ENCODE measurements at regions not wholly inside any gene's neighbourhood (a gene's known extent, or its start where the extent isn't known, plus 50 kb on each side); places are given as distances from the start of the nearest gene placed in this dataset.

DNA sequence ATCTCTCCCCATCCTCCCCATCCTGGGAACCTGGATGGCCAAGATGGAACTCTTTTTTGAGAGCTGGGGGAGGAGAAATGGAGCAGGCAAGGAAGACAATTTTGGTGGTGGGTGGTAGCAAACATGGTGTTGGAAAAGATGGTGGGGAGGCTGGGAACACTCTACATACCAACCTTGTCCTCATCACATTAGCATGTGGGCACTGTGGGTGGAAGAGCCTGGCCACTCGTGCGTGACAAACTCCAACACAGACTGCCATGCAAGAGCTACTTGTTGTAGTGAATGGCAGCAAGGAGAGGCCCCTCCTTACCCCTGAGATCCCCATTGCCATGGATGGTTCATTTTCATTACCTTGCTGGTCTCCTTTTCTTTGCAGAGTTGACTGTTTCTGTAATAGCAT, 262.6 kb downstream of the RPLP1 start:
- H3K9me3 ChIP-seq: no peaks in the 10 kb centered on the region
- no peak for TF ChIP-seq FOXM1 (IDR thresholded peaks at IDR 0.05; ENCODE audit: low read depth)
- TF ChIP-seq, protein P1, sequence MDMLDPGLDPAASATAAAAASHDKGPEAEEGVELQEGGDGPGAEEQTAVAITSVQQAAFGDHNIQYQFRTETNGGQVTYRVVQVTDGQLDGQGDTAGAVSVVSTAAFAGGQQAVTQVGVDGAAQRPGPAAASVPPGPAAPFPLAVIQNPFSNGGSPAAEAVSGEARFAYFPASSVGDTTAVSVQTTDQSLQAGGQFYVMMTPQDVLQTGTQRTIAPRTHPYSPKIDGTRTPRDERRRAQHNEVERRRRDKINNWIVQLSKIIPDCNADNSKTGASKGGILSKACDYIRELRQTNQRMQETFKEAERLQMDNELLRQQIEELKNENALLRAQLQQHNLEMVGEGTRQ (IDR thresholded peaks at IDR 0.05; ENCODE audit: borderline replicate concordance, low read depth, low read length): no peak
- TF ChIP-seq, protein P2, sequence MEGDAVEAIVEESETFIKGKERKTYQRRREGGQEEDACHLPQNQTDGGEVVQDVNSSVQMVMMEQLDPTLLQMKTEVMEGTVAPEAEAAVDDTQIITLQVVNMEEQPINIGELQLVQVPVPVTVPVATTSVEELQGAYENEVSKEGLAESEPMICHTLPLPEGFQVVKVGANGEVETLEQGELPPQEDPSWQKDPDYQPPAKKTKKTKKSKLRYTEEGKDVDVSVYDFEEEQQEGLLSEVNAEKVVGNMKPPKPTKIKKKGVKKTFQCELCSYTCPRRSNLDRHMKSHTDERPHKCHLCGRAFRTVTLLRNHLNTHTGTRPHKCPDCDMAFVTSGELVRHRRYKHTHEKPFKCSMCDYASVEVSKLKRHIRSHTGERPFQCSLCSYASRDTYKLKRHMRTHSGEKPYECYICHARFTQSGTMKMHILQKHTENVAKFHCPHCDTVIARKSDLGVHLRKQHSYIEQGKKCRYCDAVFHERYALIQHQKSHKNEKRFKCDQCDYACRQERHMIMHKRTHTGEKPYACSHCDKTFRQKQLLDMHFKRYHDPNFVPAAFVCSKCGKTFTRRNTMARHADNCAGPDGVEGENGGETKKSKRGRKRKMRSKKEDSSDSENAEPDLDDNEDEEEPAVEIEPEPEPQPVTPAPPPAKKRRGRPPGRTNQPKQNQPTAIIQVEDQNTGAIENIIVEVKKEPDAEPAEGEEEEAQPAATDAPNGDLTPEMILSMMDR (IDR thresholded peaks at IDR 0.05): no peak
- TF ChIP-seq RXRA (IDR thresholded peaks at IDR 0.05; ENCODE audit: borderline replicate concordance, low read depth): no peak
- no peak for TF ChIP-seq TEAD4 (IDR thresholded peaks at IDR 0.05; ENCODE audit: borderline replicate concordance, insufficient read depth)
- TF ChIP-seq MXI1 (IDR thresholded peaks at IDR 0.05; ENCODE audit: low read depth, low read length): no peak
- no peak for TF ChIP-seq RCOR1 (IDR thresholded peaks at IDR 0.05; ENCODE audit: low read length)
- no peak for TF ChIP-seq RFX5 (IDR thresholded peaks at IDR 0.05; ENCODE audit: low read length)
- TF ChIP-seq EZH2phosphoT487 (IDR thresholded peaks at IDR 0.05; ENCODE audit: borderline replicate concordance, low read depth): no peak
- TF ChIP-seq EP300 (IDR thresholded peaks at IDR 0.05; ENCODE audit: borderline replicate concordance in 1 of 2, low read depth in 1 of 2, low read length in 1 of 2): no peak
- TF ChIP-seq NRF1 (IDR thresholded peaks at IDR 0.05; ENCODE audit: low read depth, low read length): no peak
- TF ChIP-seq GATA2 (CRISPR knock-in tag; IDR thresholded peaks at IDR 0.05): no peak
- TF ChIP-seq MEF2A (IDR thresholded peaks at IDR 0.05; ENCODE audit: borderline replicate concordance, low read depth): no peak
- TF ChIP-seq, protein P3, sequence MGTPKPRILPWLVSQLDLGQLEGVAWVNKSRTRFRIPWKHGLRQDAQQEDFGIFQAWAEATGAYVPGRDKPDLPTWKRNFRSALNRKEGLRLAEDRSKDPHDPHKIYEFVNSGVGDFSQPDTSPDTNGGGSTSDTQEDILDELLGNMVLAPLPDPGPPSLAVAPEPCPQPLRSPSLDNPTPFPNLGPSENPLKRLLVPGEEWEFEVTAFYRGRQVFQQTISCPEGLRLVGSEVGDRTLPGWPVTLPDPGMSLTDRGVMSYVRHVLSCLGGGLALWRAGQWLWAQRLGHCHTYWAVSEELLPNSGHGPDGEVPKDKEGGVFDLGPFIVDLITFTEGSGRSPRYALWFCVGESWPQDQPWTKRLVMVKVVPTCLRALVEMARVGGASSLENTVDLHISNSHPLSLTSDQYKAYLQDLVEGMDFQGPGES (IDR thresholded peaks at IDR 0.05; ENCODE audit: low read depth, low read length): no peak
- TF ChIP-seq JUND (IDR thresholded peaks at IDR 0.05): no peak
- H3K79me2 ChIP-seq (ENCODE audit: insufficient read depth): no peaks in the 10 kb centered on the region
- 42% methylated on average over 2 of the region's 2 CpGs for WGBS (ENCODE audit: low lambda C conversion rate)
- no peaks in the 10 kb centered on the region for H3K36me3 ChIP-seq (replicated peaks in 1 of 2; ENCODE audit: control insufficient read depth in 1 of 2, insufficient read depth in 2 of 2, low read length in 1 of 2)
- ChIA-PET CTCF (interaction anchor here (2.2 kb wide), 1 partner anchor 9 kb away, joined by 6 read pairs; no protein-coding TSS in a partner anchor), POLR2A (no interaction called here)
- DNase-seq: no peak
- H3K27ac ChIP-seq (ENCODE audit: low read depth in 2 of 2, low read length in 1 of 2): no peak overlapping the region
- peaks cover 6% of the 10 kb centered on the region; the same call in 1 of the 2 replicates for H3K27me3 ChIP-seq (ENCODE audit: insufficient read depth)
- no peak overlapping the region for H2AFZ ChIP-seq (ENCODE audit: low read depth)
- no peaks in the 10 kb centered on the region for H4K20me1 ChIP-seq (ENCODE audit: insufficient read depth)
- no peak overlapping the region for H3K4me2 ChIP-seq
- no peaks in the 10 kb centered on the region for H3K9me2 ChIP-seq
- H3F3A ChIP-seq (replicated peaks; ENCODE audit: insufficient read depth): no peaks in the 10 kb centered on the region
- no peaks in the 10 kb centered on the region for H3K4me1 ChIP-seq (ENCODE audit: control insufficient read depth in 1 of 2, insufficient read depth in 2 of 2, low read depth in 1 of 2, low read length in 1 of 2)
- H3K4me3 ChIP-seq (ENCODE audit: low read depth in 2 of 2, low read length in 1 of 2): no peak overlapping the region
- H3K9ac ChIP-seq: no peak overlapping the region

Measured in SK-N-SH (cell line).